ENCODE measurements at regions not wholly inside any gene's neighbourhood (a gene's known extent, or its start where the extent isn't known, plus 50 kb on each side); places are given as distances from the start of the nearest gene placed in this dataset.
"Not testable (repeated sequence)": the region's sequence is repeated elsewhere in the genome, so short reads cannot be mapped to it uniquely, and the experiment has no call there.

GRCh38 chr13:90734497-90734896, 613.0 kb upstream of the MIR17HG start:
- DNase-seq: not testable (repeated sequence)

GRCh38 chr13:90738881-90739280, 608.6 kb upstream of the MIR17HG start:
- DNase-seq: no peak

- no peak for DNase-seq
Observed at GRCh38 chr13:90740099-90740498, 607.4 kb upstream of the MIR17HG start.

GRCh38 chr13:90742381-90742780, 605.1 kb upstream of the MIR17HG start:
- DNase-seq: no peak

- DNase-seq: no peak
Observed at GRCh38 chr13:90746230-90746629, 601.3 kb upstream of the MIR17HG start.

- no peak for DNase-seq
Observed at GRCh38 chr13:90750021-90750420, 597.5 kb upstream of the MIR17HG start.

- no peak for DNase-seq
Observed at GRCh38 chr13:90751026-90751425, 596.5 kb upstream of the MIR17HG start.

GRCh38 chr13:90752070-90752469, 595.4 kb upstream of the MIR17HG start:
- DNase-seq: no peak

- DNase-seq: no peak
Observed at GRCh38 chr13:90757127-90757680, 590.3 kb upstream of the MIR17HG start.

- no peak for DNase-seq
Observed at GRCh38 chr13:90760639-90761038, 586.8 kb upstream of the MIR17HG start.

GRCh38 chr13:90763476-90764150, 583.9 kb upstream of the MIR17HG start:
- DNase-seq: no peak

GRCh38 chr13:90766386-90766902, 581.0 kb upstream of the MIR17HG start:
- no peak for DNase-seq

- no peak for DNase-seq
Observed at GRCh38 chr13:90768116-90768515, 579.4 kb upstream of the MIR17HG start.

- DNase-seq: no peak
Observed at GRCh38 chr13:90769387-90769786, 578.1 kb upstream of the MIR17HG start.

GRCh38 chr13:90770334-90770733, 577.2 kb upstream of the MIR17HG start:
- no peak for DNase-seq

GRCh38 chr13:90773681-90774080, 573.8 kb upstream of the MIR17HG start:
- DNase-seq: no peak

- no peak for DNase-seq
Observed at GRCh38 chr13:90776051-90776748, 571.3 kb upstream of the MIR17HG start.

- DNase-seq: no peak
Observed at GRCh38 chr13:90783273-90783672, 564.2 kb upstream of the MIR17HG start.

- no peak for DNase-seq
Observed at GRCh38 chr13:90787007-90787406, 560.5 kb upstream of the MIR17HG start.

- no peak for DNase-seq
Observed at GRCh38 chr13:90792335-90792734, 555.2 kb upstream of the MIR17HG start.

- DNase-seq: no peak
Observed at GRCh38 chr13:90793261-90793820, 554.1 kb upstream of the MIR17HG start.

- DNase-seq: no peak
Observed at GRCh38 chr13:90796474-90796873, 551.0 kb upstream of the MIR17HG start.

GRCh38 chr13:90797335-90797734, 550.2 kb upstream of the MIR17HG start:
- no peak for DNase-seq

GRCh38 chr13:90798381-90798780, 549.1 kb upstream of the MIR17HG start:
- no peak for DNase-seq

All from DMS79 (cell line).